Neural progenitor cell (in vitro differentiated cells): ENCODE measurements at regions not wholly inside any gene's neighbourhood (a gene's known extent, or its start where the extent isn't known, plus 50 kb on each side); places are given as distances from the start of the nearest gene placed in this dataset.
A peak's percentile ranks its signal among the peaks of the same experiment; 100 is the strongest.

Source experiments
- DNase-seq: peaks from one replicate; pipeline ENCODE4 v3.0.0-alpha.2; 2016; ENCODE audit warnings: low spot score
- H2AFZ ChIP-seq: fragments of 200-600 bp; sonication (generic); replicated peaks from 2 replicates; pipeline ENCODE4 v1.6.1; 2016; ENCODE audit warnings: antibody characterized with exemption
- H3F3A ChIP-seq: fragments of 200-600 bp; sonication (generic); 2 replicates; pipeline ENCODE4 v1.6.1; 2016; ENCODE audit warnings: antibody characterized with exemption, low read depth
- H3K27ac ChIP-seq: fragments of 200-600 bp; sonication (generic); 2 replicates; pipeline ENCODE4 v1.5.1; 2016; ENCODE audit warnings: mild to moderate bottlenecking
- H3K27me3 ChIP-seq: fragments of 200-600 bp; sonication (generic); 2 replicates; pipeline ENCODE4 v1.6.1; 2016; ENCODE audit warnings: mild to moderate bottlenecking, moderate library complexity
- H3K36me3 ChIP-seq: fragments of 200-600 bp; sonication (generic); 2 replicates; pipeline ENCODE4 v1.5.1; 2016
- H3K4me1 ChIP-seq: fragments of 200-600 bp; sonication (generic); 2 replicates; pipeline ENCODE4 v1.6.1; 2016; ENCODE audit warnings: mixed run types
- H3K4me2 ChIP-seq: fragments of 200-600 bp; sonication (generic); 2 replicates; pipeline ENCODE4 v1.6.1; 2016
- H3K4me3 ChIP-seq: fragments of 200-600 bp; sonication (generic); 2 replicates; pipeline ENCODE4 v1.5.1; 2016
- H3K79me2 ChIP-seq: fragments of 200-600 bp; sonication (generic); 2 replicates; pipeline ENCODE4 v1.6.1; 2016; ENCODE audit warnings: low read depth
- H3K9ac ChIP-seq: fragments of 200-600 bp; sonication (generic); 2 replicates; pipeline ENCODE4 v1.6.1; 2016
- H3K9me3 ChIP-seq: fragments of 200-600 bp; sonication (generic); 2 replicates; pipeline ENCODE4 v1.5.1; 2016; ENCODE audit warnings: low read depth
- H4K20me1 ChIP-seq: fragments of 200-600 bp; sonication (generic); 2 replicates; pipeline ENCODE4 v1.6.1; 2016; ENCODE audit warnings: low read depth
- H3K27ac Mint-ChIP-seq: 3 replicates; pipeline ENCODE4 v1.8.0; 2021; ENCODE audit warnings: mixed read lengths
- H3K27me3 Mint-ChIP-seq: 2 replicates; pipeline ENCODE4 v1.8.0; 2022; ENCODE audit warnings: low read depth, mild to moderate bottlenecking, inconsistent platforms, moderate library complexity, mixed read lengths; ENCODE audit not compliant: insufficient read depth
- H3K36me3 Mint-ChIP-seq: 3 replicates; pipeline ENCODE4 v1.8.0; 2021; ENCODE audit warnings: mixed read lengths
- H3K4me1 Mint-ChIP-seq: 3 replicates; pipeline ENCODE4 v1.8.0; 2021; ENCODE audit warnings: mixed read lengths
- H3K4me3 Mint-ChIP-seq: 3 replicates; pipeline ENCODE4 v1.8.0; 2021; ENCODE audit warnings: mild to moderate bottlenecking, moderate library complexity, mixed read lengths
- H3K9me3 Mint-ChIP-seq: 3 replicates; pipeline ENCODE4 v1.8.0; 2020; ENCODE audit warnings: mixed read lengths
- CTCF ChIP-seq: fragments of 200-600 bp; sonication (generic); IDR thresholded peaks from 2 replicates; pipeline ENCODE4 v1.5.1; 2017; ENCODE audit warnings: antibody characterized with exemption, mild to moderate bottlenecking
- EZH2 ChIP-seq: fragments of 200-600 bp; sonication (generic); IDR thresholded peaks from 2 replicates; pipeline ENCODE4 v1.6.1; 2017; ENCODE audit warnings: antibody characterized with exemption, mild to moderate bottlenecking, moderate library complexity
- EZH2phosphoT487 ChIP-seq: fragments of 200-600 bp; sonication (generic); IDR thresholded peaks from 2 replicates; pipeline ENCODE4 v1.6.1; 2017; ENCODE audit warnings: antibody characterized with exemption

DNA sequence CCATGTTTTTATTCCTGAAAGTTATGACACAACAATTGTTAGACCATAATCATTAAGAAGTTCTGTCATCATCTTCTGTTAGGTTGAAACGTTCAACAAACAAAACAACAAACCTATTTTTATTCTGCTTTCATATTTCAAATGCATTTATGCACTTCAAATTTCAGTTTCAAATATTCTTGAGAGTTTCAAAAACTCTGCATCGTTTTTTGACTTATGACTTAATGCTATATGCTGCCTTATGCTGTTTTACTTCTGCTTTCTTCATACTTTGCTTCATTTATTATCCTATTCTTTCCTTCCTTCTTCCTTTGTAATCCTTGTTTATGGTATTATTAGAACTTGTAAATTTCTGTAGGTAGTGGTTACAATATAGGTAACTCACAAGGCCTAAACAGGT is 95.0 kb downstream of the PCSK1 start:
- no peak overlapping the region for H3K27ac ChIP-seq
- no peaks in the 10 kb centered on the region for H3K9me3 ChIP-seq
- H2AFZ ChIP-seq = no peak overlapping the region
- no peak overlapping the region for H3K4me2 ChIP-seq
- Mint-ChIP-seq H3K4me3 (no peak overlapping the region), H3K36me3 (no peaks in the 10 kb centered on the region), H3K9me3 (no peaks in the 10 kb centered on the region), H3K27ac (no peak overlapping the region), H3K27me3 (no peaks in the 10 kb centered on the region), H3K4me1 (peaks cover 5% of the 10 kb centered on the region)
- H3K79me2 ChIP-seq = no peaks in the 10 kb centered on the region
- DNase-seq = no peak
- no peaks in the 10 kb centered on the region for H3F3A ChIP-seq
- no peaks in the 10 kb centered on the region for H3K4me1 ChIP-seq
- H4K20me1 ChIP-seq = no peaks in the 10 kb centered on the region
- H3K9ac ChIP-seq = no peak overlapping the region
- no peak overlapping the region for H3K4me3 ChIP-seq
- TF ChIP-seq EZH2 (no peak), EZH2phosphoT487 (no peak), CTCF (no peak)
- no peaks in the 10 kb centered on the region for H3K36me3 ChIP-seq
- H3K27me3 ChIP-seq = no peaks in the 10 kb centered on the region

DNA sequence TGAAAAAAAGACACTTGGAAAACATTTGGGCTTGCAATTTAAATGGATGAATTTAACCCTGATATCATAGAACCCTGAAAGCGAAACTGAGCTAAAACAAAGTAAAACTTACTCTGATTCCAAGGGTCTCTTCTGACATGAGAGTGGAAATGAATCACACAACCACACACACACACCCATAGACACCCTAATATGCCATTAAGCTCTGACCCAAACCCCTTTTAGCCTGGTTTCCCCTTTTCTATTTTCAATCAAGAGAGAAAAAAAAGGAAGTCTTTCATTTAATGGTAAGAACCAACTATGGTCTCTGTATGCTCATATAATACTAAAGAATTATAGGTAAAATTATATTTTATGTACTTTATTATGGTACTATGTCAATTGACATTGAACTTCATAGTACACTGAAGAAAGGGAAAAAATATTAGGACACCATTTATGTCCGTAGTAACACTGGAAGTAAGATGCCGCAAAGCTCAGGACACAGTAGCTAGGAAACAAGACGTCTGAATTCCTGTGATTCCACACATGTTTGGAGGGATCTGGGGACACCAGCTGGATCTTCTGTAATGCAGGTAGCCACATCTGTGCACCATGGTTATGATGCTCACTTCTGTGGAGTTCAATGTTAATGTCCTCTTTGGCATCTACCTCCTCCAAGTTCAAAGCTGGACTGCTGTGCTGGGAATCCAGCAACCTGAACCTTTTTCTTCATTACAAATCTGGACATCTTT is 95.8 kb downstream of the PCSK1 start:
- TF ChIP-seq EZH2 (no peak), CTCF (no peak), EZH2phosphoT487 (no peak)
- H3K36me3 ChIP-seq = no peaks in the 10 kb centered on the region
- H3K79me2 ChIP-seq = no peaks in the 10 kb centered on the region
- no peak overlapping the region for H3K4me2 ChIP-seq
- no peak overlapping the region for H3K9ac ChIP-seq
- Mint-ChIP-seq H3K27ac (no peak overlapping the region), H3K36me3 (no peaks in the 10 kb centered on the region), H3K4me3 (no peak overlapping the region), H3K9me3 (no peaks in the 10 kb centered on the region), H3K27me3 (peaks cover 4% of the 10 kb centered on the region), H3K4me1 (peaks cover 10% of the 10 kb centered on the region)
- no peak overlapping the region for H3K4me3 ChIP-seq
- H3K9me3 ChIP-seq = no peaks in the 10 kb centered on the region
- no peaks in the 10 kb centered on the region for H3K27me3 ChIP-seq
- H4K20me1 ChIP-seq = no peaks in the 10 kb centered on the region
- no peaks in the 10 kb centered on the region for H3K4me1 ChIP-seq
- DNase-seq = no peak
- no peaks in the 10 kb centered on the region for H3F3A ChIP-seq
- H2AFZ ChIP-seq = no peak overlapping the region
- no peak overlapping the region for H3K27ac ChIP-seq

GRCh38 chr5:96336351-96336985 is 96.6 kb downstream of the PCSK1 start:
- TF ChIP-seq EZH2 (no peak), CTCF (peak; percentile 90), EZH2phosphoT487 (no peak)
- Histone ChIP-seq H4K20me1 (no peaks in the 10 kb centered on the region), H2AFZ (peak overlapping the region; percentile 86), H3F3A (no peaks in the 10 kb centered on the region), H3K79me2 (no peaks in the 10 kb centered on the region), H3K27ac (no peak overlapping the region), H3K9me3 (no peaks in the 10 kb centered on the region), H3K36me3 (no peaks in the 10 kb centered on the region), H3K4me3 (no peak overlapping the region), H3K4me2 (peak overlapping the region; percentile 35), H3K4me1 (no peaks in the 10 kb centered on the region), H3K27me3 (no peaks in the 10 kb centered on the region), H3K9ac (no peak overlapping the region)
- H3K27ac Mint-ChIP-seq = no peak overlapping the region
- peak; percentile 81 for DNase-seq
- no peak overlapping the region for H3K4me3 Mint-ChIP-seq
- H3K36me3 Mint-ChIP-seq = no peaks in the 10 kb centered on the region
- peaks cover 4% of the 10 kb centered on the region for H3K27me3 Mint-ChIP-seq
- no peaks in the 10 kb centered on the region for H3K9me3 Mint-ChIP-seq
- peaks cover 12% of the 10 kb centered on the region for H3K4me1 Mint-ChIP-seq
